ENCODE measurements at regions not wholly inside any gene's neighbourhood (a gene's known extent, or its start where the extent isn't known, plus 50 kb on each side); places are given as distances from the start of the nearest gene placed in this dataset.

DNA sequence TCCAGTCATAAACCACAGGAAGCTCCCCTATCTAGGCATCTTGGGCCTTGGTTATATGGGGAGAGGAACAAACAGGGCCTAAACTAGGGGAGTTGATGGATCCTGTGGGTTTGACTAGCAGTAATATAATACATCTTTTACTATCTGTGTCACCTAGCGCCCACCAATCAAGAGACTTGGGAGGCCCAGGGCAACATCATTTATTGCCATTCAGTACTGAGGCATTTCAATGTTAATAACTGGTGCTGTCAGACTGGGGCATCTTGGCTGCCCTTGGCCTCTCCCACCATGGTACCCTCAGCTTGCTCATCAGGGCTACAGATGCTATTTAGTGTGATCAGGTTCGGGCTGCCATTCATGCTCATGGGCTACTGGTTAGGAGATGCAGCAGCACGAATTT lies 320.7 kb downstream of the MYCN start (continued):
- TF ChIP-seq KDM4A (IDR thresholded peaks at IDR 0.05; ENCODE audit: low read depth, low read length, severe bottlenecking), result no peak

Measured in H1 (cell line).